Liver (tissue), 8 donors: ENCODE measurements at regions not wholly inside any gene's neighbourhood (a gene's known extent, or its start where the extent isn't known, plus 50 kb on each side); places are given as distances from the start of the nearest gene placed in this dataset.

Experiments
- DNase-seq: peaks from one replicate; pipeline ENCODE4 v3.0.0-alpha.2; 2017; ENCODE audit warnings: low spot score
- H3K27ac ChIP-seq, 2 donors: one replicate each; pipeline ENCODE4 v1.7.0; 2013; ENCODE audit warnings: inconsistent platforms in 2 of 2, low read length in 2 of 2, control low read depth in 1 of 2, low read depth in 1 of 2, mild to moderate bottlenecking in 1 of 2
- H3K27me3 ChIP-seq, 4 donors: one replicate each; pipeline versions ENCODE4 v1.6.1 to v1.7.0; 2013; ENCODE audit warnings: low read length in 3 of 4, inconsistent platforms in 1 of 4, mild to moderate bottlenecking in 1 of 4, moderate library complexity in 1 of 4; ENCODE audit not compliant: control insufficient read depth in 4 of 4, insufficient read depth in 4 of 4
- H3K36me3 ChIP-seq, 4 donors: one replicate each; pipeline versions ENCODE4 v1.6.1 to v1.7.0; 2013; ENCODE audit warnings: low read length in 3 of 4, mild to moderate bottlenecking in 3 of 4, low read depth in 1 of 4, moderate library complexity in 1 of 4; ENCODE audit not compliant: control insufficient read depth in 4 of 4, insufficient read depth in 3 of 4
- H3K4me1 ChIP-seq, 4 donors: one replicate each; pipeline versions ENCODE4 v1.6.1 to v1.7.0; 2013; ENCODE audit warnings: low read length in 3 of 4, mild to moderate bottlenecking in 3 of 4, moderate library complexity in 1 of 4; ENCODE audit not compliant: control insufficient read depth in 4 of 4, insufficient read depth in 4 of 4
- H3K4me3 ChIP-seq, 3 donors: one replicate each; pipeline versions ENCODE4 v1.6.1 to v1.7.0; 2013; ENCODE audit warnings: low read length in 3 of 3, control low read depth in 1 of 3, low read depth in 1 of 3, mild to moderate bottlenecking in 1 of 3
- H3K9ac ChIP-seq, 2 donors: one replicate each; pipeline ENCODE4 v1.7.0; 2013; ENCODE audit warnings: low read length in 2 of 2, mild to moderate bottlenecking in 2 of 2, moderate library complexity in 2 of 2, control low read depth in 1 of 2, low read depth in 1 of 2
- H3K9me3 ChIP-seq, 4 donors: one replicate each; pipeline versions ENCODE4 v1.6.1 to v1.7.0; 2013; ENCODE audit warnings: low read length in 3 of 4; ENCODE audit not compliant: control insufficient read depth in 4 of 4
- EGR1 ChIP-seq, 2 donors: IDR thresholded peaks; 2 replicates each; pipeline ENCODE4 v1.6.1; 2016 to 2018; ENCODE audit warnings: antibody characterized with exemption in 2 of 2, low read depth in 2 of 2
- FOXA1 ChIP-seq: IDR thresholded peaks from 2 replicates; pipeline ENCODE4 v1.6.1; 2016; ENCODE audit warnings: antibody characterized with exemption
- FOXA2 ChIP-seq: IDR thresholded peaks from 2 replicates; pipeline ENCODE4 v1.6.1; 2016; ENCODE audit warnings: antibody characterized with exemption
- GABPA ChIP-seq, 2 donors: IDR thresholded peaks in 1 of 2; conservative IDR thresholded peaks in 1 of 2; 2 replicates each; pipeline ENCODE4 v1.6.1; 2016; ENCODE audit warnings: antibody characterized with exemption in 2 of 2, mild to moderate bottlenecking in 1 of 2, moderate library complexity in 1 of 2
- HNF4A ChIP-seq, 2 donors: conservative IDR thresholded peaks; 2 replicates each; pipeline ENCODE4 v1.6.1; 2016; ENCODE audit warnings: antibody characterized with exemption in 2 of 2, mild to moderate bottlenecking in 2 of 2
- HNF4G ChIP-seq: IDR thresholded peaks from 2 replicates; pipeline ENCODE4 v1.6.1; 2016; ENCODE audit warnings: antibody characterized with exemption
- JUND ChIP-seq, 2 donors: IDR thresholded peaks; 2 replicates each; pipeline ENCODE4 v1.6.1; 2016; ENCODE audit warnings: antibody characterized with exemption in 2 of 2
- NR2F2 ChIP-seq: IDR thresholded peaks from 2 replicates; pipeline ENCODE4 v1.6.1; 2016; ENCODE audit warnings: antibody characterized with exemption
- RAD21 ChIP-seq, 2 donors: IDR thresholded peaks; 2 replicates each; pipeline ENCODE4 v1.6.1; 2016; ENCODE audit warnings: antibody characterized with exemption in 2 of 2, mild to moderate bottlenecking in 2 of 2
- RXRA ChIP-seq, 2 donors: IDR thresholded peaks; 2 replicates each; pipeline ENCODE4 v1.6.1; 2017 to 2018; ENCODE audit warnings: antibody characterized with exemption in 2 of 2, mild to moderate bottlenecking in 1 of 2
- SP1 ChIP-seq: IDR thresholded peaks from 2 replicates; pipeline ENCODE4 v1.6.1; 2018; ENCODE audit warnings: antibody characterized with exemption, mild to moderate bottlenecking
- TAF1 ChIP-seq: conservative IDR thresholded peaks from 2 replicates; pipeline ENCODE4 v1.6.1; 2016; ENCODE audit warnings: antibody characterized with exemption, mild to moderate bottlenecking
- YY1 ChIP-seq: IDR thresholded peaks from 2 replicates; pipeline ENCODE4 v1.6.1; 2016; ENCODE audit warnings: antibody characterized with exemption, mild to moderate bottlenecking
- WGBS: extraction: QIAGEN DNeasy Blood & Tissue Kit; methylation state at CpG from one replicate; pipeline ENCODE4 v1.1.7; 2013; 5-methylcytosine and 5-hydroxymethylcytosine counted together
- TF ChIP-seq, protein P1 (sequence below): IDR thresholded peaks from 2 replicates; pipeline ENCODE4 v1.6.1; 2016; ENCODE audit warnings: antibody characterized with exemption
- TF ChIP-seq, protein P2 (sequence below): IDR thresholded peaks from 2 replicates; pipeline ENCODE4 v1.6.1; 2016; ENCODE audit warnings: antibody characterized with exemption
- TF ChIP-seq, protein P3 (sequence below): fragments of 150-350 bp; IDR thresholded peaks from 2 replicates; pipeline ENCODE4 v1.5.1; 2017; ENCODE audit warnings: improper control_type of control experiment, low read depth, low read length; ENCODE audit not compliant: missing input control
- TF ChIP-seq, protein P4 (sequence below): IDR thresholded peaks from 2 replicates; pipeline ENCODE4 v1.6.1; 2016; ENCODE audit warnings: antibody characterized with exemption
- TF ChIP-seq, protein P5 (sequence below): IDR thresholded peaks from 2 replicates; pipeline ENCODE4 v1.6.1; 2016; ENCODE audit warnings: antibody characterized with exemption, mild to moderate bottlenecking
- donor health status: healthy.
- donor health status: healthy.
- donor health status: healthy.
- donor health status: healthy.
- donor health status: healthy.

DNA sequence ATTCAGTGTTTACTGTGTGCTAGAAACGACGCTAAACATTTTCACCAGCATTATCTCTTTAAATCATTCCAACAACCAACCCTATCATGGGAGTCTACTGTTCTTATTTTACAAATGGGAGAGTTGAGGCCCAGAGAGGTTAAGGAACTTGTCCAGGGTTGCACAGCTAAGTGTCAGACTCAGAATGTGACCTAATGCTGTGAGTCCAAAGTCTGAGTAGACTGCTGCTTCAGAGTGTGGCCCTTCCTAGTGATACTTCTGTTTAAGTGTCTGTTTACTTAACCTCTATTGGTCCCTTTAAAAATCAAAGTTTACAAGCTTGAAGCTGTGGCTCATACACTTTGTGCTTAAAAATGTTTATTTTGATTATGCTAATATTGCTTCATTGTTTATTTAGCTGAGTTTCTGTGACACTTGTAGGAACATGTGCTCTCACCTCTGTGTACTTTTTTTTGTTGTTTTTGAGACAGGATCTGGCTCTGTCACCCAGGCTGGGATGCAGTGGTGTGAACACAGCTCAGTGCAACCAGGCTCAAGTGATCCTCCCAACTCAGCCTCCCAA lies 84.4 kb upstream of the SYPL1 start:
- WGBS: 54% methylated on average over 2 of the region's 2 CpGs
- no peak for DNase-seq

More for the DNA sequence above, 84.4 kb upstream of the SYPL1 start:
- H3K36me3 ChIP-seq: no peaks in the 10 kb centered on the region
- TF ChIP-seq, protein P1, sequence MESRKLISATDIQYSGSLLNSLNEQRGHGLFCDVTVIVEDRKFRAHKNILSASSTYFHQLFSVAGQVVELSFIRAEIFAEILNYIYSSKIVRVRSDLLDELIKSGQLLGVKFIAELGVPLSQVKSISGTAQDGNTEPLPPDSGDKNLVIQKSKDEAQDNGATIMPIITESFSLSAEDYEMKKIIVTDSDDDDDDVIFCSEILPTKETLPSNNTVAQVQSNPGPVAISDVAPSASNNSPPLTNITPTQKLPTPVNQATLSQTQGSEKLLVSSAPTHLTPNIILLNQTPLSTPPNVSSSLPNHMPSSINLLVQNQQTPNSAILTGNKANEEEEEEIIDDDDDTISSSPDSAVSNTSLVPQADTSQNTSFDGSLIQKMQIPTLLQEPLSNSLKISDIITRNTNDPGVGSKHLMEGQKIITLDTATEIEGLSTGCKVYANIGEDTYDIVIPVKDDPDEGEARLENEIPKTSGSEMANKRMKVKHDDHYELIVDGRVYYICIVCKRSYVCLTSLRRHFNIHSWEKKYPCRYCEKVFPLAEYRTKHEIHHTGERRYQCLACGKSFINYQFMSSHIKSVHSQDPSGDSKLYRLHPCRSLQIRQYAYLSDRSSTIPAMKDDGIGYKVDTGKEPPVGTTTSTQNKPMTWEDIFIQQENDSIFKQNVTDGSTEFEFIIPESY: peak; percentile 95
- peak; percentile 99 for TF ChIP-seq HNF4A (conservative IDR thresholded peaks at IDR 0.05)
- peak; percentile 69 for TF ChIP-seq NR2F2
- peak; percentile 91 to 97 for TF ChIP-seq JUND (IDR thresholded peaks at IDR 0.05)
- TF ChIP-seq SP1: peak; percentile 99
- TF ChIP-seq RXRA (IDR thresholded peaks at IDR 0.05): peak; percentile 97 to 99
- TF ChIP-seq, protein P2, sequence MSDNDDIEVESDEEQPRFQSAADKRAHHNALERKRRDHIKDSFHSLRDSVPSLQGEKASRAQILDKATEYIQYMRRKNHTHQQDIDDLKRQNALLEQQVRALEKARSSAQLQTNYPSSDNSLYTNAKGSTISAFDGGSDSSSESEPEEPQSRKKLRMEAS: peak; percentile 97
- TF ChIP-seq TAF1: peak; percentile 64
- peak; percentile 96 for TF ChIP-seq FOXA1
- TF ChIP-seq, protein P3, sequence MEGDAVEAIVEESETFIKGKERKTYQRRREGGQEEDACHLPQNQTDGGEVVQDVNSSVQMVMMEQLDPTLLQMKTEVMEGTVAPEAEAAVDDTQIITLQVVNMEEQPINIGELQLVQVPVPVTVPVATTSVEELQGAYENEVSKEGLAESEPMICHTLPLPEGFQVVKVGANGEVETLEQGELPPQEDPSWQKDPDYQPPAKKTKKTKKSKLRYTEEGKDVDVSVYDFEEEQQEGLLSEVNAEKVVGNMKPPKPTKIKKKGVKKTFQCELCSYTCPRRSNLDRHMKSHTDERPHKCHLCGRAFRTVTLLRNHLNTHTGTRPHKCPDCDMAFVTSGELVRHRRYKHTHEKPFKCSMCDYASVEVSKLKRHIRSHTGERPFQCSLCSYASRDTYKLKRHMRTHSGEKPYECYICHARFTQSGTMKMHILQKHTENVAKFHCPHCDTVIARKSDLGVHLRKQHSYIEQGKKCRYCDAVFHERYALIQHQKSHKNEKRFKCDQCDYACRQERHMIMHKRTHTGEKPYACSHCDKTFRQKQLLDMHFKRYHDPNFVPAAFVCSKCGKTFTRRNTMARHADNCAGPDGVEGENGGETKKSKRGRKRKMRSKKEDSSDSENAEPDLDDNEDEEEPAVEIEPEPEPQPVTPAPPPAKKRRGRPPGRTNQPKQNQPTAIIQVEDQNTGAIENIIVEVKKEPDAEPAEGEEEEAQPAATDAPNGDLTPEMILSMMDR: no peak
- TF ChIP-seq, protein P4, sequence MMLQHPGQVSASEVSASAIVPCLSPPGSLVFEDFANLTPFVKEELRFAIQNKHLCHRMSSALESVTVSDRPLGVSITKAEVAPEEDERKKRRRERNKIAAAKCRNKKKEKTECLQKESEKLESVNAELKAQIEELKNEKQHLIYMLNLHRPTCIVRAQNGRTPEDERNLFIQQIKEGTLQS: peak; percentile 68
- TF ChIP-seq EGR1 (IDR thresholded peaks at IDR 0.05; ENCODE audit: low read depth in 2 of 2): peak; percentile 43 to 82
- peak; percentile 87 for TF ChIP-seq YY1
- TF ChIP-seq GABPA (IDR thresholded peaks at IDR 0.05 in 1 of 2, conservative IDR thresholded peaks at IDR 0.05 in 1 of 2): peak in 1 of 2 donors; percentile 55
- TF ChIP-seq RAD21 (IDR thresholded peaks at IDR 0.05): peak; percentile 69 to 72
- TF ChIP-seq HNF4G: peak; percentile 96
- TF ChIP-seq, protein P5, sequence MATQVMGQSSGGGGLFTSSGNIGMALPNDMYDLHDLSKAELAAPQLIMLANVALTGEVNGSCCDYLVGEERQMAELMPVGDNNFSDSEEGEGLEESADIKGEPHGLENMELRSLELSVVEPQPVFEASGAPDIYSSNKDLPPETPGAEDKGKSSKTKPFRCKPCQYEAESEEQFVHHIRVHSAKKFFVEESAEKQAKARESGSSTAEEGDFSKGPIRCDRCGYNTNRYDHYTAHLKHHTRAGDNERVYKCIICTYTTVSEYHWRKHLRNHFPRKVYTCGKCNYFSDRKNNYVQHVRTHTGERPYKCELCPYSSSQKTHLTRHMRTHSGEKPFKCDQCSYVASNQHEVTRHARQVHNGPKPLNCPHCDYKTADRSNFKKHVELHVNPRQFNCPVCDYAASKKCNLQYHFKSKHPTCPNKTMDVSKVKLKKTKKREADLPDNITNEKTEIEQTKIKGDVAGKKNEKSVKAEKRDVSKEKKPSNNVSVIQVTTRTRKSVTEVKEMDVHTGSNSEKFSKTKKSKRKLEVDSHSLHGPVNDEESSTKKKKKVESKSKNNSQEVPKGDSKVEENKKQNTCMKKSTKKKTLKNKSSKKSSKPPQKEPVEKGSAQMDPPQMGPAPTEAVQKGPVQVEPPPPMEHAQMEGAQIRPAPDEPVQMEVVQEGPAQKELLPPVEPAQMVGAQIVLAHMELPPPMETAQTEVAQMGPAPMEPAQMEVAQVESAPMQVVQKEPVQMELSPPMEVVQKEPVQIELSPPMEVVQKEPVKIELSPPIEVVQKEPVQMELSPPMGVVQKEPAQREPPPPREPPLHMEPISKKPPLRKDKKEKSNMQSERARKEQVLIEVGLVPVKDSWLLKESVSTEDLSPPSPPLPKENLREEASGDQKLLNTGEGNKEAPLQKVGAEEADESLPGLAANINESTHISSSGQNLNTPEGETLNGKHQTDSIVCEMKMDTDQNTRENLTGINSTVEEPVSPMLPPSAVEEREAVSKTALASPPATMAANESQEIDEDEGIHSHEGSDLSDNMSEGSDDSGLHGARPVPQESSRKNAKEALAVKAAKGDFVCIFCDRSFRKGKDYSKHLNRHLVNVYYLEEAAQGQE: peak; percentile 83
- peak; percentile 100 for TF ChIP-seq FOXA2
- peak overlapping the region; percentile 22 to 61 for H3K27ac ChIP-seq
- peaks cover 8 to 40% (median 14%) of the 10 kb centered on the region in 4 donors for H3K4me1 ChIP-seq
- H3K4me3 ChIP-seq: no peak overlapping the region
- no peak overlapping the region for H3K9ac ChIP-seq
- H3K27me3 ChIP-seq: no peaks in the 10 kb centered on the region
- no peaks in the 10 kb centered on the region for H3K9me3 ChIP-seq
